HUES6 (cell line): ENCODE measurements at regions not wholly inside any gene's neighbourhood (a gene's known extent, or its start where the extent isn't known, plus 50 kb on each side); places are given as distances from the start of the nearest gene placed in this dataset.

ENCODE experiments used
- H3K27ac ChIP-seq: 2 replicates; pipeline ENCODE4 v1.7.0; 2013; ENCODE audit warnings: low read depth, mild to moderate bottlenecking, low read length, inconsistent platforms
- H3K27me3 ChIP-seq: 2 replicates; pipeline ENCODE4 v1.6.1; 2013; ENCODE audit warnings: low read length; ENCODE audit not compliant: control insufficient read depth, insufficient read depth
- H3K36me3 ChIP-seq: 2 replicates; pipeline ENCODE4 v1.6.1; 2013; ENCODE audit warnings: low read length; ENCODE audit not compliant: control insufficient read depth, insufficient read depth
- H3K4me1 ChIP-seq: 2 replicates; pipeline ENCODE4 v1.6.1; 2013; ENCODE audit warnings: low read length; ENCODE audit not compliant: control insufficient read depth, insufficient read depth
- H3K4me3 ChIP-seq: 2 replicates; pipeline ENCODE4 v1.5.1; 2013; ENCODE audit warnings: low read depth, low read length
- H3K9ac ChIP-seq: one replicate; pipeline ENCODE4 v1.6.1; 2013; ENCODE audit warnings: mild to moderate bottlenecking, low read length
- H3K9me3 ChIP-seq: 2 replicates; pipeline ENCODE4 v1.6.1; 2013; ENCODE audit warnings: low read depth, low read length; ENCODE audit not compliant: control insufficient read depth, insufficient read depth

DNA sequence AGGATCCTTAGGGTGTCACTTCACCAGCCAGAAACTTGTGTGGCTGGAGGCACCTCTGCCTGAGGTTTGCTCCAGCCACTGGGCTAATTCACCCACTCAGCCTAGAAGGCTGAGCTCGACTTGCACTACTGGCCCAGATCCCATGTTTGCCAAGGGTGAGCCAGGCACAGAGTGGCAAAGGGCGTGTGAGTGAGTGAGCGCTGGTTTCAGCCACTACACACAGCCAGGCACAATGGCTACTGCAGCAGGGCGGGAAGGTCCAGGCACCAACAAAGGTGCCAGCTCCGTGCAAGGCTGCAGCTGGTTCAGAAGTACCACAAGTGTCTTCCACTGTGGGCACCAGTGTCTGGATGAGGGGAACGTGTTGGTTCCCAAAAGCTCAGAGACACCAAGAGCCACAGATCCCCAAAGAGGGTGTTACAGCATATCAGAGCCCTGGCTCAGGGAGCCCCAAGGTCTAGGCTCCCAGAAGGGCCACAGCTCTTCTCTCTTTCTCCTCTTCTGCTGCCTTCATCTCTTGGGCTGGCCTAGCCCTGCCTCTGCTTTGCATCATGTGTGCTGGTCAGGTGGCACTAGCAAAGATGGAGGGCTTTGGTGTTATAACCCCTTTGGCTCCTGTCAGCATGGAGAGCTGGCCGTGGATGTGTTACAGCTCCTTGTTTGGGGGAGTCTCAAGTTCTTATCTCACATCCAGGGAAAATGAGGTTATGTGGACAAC, 736.3 kb upstream of the KLHL1 start:
- Histone ChIP-seq H3K36me3 (no peaks in the 10 kb centered on the region), H3K4me1 (peaks cover 8% of the 10 kb centered on the region; the same call in 1 of the 2 replicates), H3K4me3 (no peak overlapping the region), H3K27ac (no peak overlapping the region), H3K9ac (no peak overlapping the region), H3K27me3 (no peaks in the 10 kb centered on the region), H3K9me3 (no peaks in the 10 kb centered on the region)

DNA sequence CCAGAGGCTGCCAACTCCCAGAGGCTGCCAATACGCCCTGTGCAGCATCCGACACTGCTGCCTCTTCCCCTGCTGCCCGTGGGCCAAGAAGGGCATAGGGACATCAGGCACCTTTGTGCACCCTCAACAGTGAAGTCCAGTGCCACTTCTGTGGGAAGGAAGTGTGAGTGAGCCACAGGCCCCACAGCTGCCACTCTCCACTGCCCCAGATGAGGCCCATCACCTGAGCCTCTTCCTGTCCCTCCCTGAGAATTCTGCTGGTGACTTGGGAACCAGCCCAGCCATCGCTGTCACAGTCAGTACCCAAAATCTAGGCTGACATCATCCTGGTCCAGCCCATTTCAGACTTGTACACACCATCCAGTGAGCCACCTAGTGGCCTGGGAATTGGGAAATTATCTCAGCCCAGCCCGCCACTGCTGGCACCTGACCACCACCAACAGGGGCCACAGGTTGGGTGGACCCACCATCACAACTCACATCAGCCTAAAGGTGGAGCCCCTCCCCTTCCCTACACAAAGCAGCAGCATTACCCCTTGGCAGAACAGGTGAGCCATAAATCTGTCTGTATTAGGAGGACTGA, 733.9 kb upstream of the KLHL1 start:
- H3K9me3 ChIP-seq: no peaks in the 10 kb centered on the region
- peaks cover 8% of the 10 kb centered on the region; the same call in 1 of the 2 replicates for H3K4me1 ChIP-seq
- H3K4me3 ChIP-seq: no peak overlapping the region
- H3K9ac ChIP-seq: no peak overlapping the region
- H3K27me3 ChIP-seq: no peaks in the 10 kb centered on the region
- no peaks in the 10 kb centered on the region for H3K36me3 ChIP-seq
- H3K27ac ChIP-seq: no peak overlapping the region

DNA sequence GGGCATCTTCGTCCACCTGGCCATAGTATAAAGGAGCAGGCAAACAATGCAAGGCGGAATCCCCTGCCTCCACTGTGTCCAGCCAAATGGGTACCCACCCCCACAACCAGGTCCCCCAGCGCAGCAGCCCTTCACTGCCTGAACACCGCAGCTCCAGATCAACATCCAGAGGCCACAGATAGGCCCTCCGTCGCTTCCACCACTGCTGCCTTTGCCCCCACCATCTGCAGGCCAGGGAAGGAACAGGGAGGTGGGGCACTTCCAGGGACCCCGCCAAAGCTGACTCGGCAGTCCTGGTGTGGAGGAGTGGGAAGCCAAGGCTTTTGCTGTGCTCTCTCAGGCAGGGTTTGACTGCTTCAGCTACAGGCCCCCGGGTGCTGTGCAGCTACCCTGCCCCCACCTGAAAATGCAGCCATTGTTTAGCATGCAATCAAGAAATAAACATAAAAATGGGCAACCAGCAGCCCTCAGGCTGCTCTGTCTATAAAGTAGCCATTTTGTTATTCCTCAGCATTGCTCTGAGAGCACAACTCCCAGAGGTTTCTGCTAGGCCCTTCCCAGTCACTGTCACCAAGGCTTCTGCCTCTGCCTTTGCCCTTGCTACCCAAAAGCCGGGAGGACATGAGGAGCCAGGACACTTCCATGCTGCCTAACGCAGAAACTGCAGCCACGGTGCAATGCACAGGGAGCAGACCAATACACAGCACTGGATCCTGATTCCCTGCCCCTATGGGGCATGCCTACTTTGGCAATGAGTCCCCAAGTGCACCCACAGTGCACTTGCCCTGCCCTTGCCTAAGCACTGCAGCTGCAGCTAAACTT, 733.2 kb upstream of the KLHL1 start:
- Histone ChIP-seq H3K9ac (no peak overlapping the region), H3K4me3 (no peak overlapping the region), H3K36me3 (no peaks in the 10 kb centered on the region), H3K27ac (no peak overlapping the region), H3K9me3 (no peaks in the 10 kb centered on the region), H3K27me3 (no peaks in the 10 kb centered on the region), H3K4me1 (peaks cover 8% of the 10 kb centered on the region; the same call in 1 of the 2 replicates)

DNA sequence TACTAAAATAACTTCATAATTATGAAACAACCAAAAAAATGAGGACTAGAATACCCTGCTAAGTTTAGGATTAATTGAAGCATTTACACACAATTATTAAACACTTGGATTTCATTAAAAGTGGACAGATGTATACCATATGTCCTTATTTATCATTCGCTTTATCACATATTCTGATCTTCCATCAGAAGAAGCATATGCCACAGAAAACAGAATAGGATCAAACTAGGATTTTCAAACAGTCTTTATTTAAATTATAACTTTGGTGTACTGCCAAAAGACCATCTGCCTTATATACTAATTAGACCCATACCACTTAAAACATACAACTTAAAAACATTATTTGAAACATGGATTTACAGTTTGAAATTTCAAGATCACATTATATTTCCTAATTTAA, 727.1 kb upstream of the KLHL1 start:
- no peak overlapping the region for H3K4me3 ChIP-seq
- no peaks in the 10 kb centered on the region for H3K27me3 ChIP-seq
- H3K27ac ChIP-seq: no peak overlapping the region
- no peaks in the 10 kb centered on the region for H3K4me1 ChIP-seq
- no peaks in the 10 kb centered on the region for H3K9me3 ChIP-seq
- no peaks in the 10 kb centered on the region for H3K36me3 ChIP-seq
- H3K9ac ChIP-seq: no peak overlapping the region

DNA sequence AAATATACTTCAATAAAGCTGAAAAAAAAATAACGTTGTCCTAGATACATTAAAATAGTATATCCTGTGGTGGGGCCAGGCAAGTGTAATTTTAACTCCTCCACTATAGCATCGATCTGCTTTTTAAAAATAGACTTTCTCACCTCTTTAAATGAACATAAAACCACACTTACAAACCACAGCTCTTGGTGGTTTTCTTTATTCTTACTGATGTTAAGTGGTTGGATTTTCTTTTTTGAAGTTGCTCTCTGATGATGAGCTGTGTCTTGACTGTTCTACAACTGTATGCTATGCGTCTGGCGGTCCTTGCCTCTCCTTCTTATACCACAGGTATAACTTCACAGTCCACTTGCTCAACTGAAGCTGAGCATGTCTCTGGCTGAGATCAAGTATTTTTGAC, 721.5 kb upstream of the KLHL1 start:
- Histone ChIP-seq H3K36me3 (no peaks in the 10 kb centered on the region), H3K4me3 (no peak overlapping the region), H3K27me3 (no peaks in the 10 kb centered on the region), H3K27ac (no peak overlapping the region), H3K4me1 (no peaks in the 10 kb centered on the region), H3K9me3 (no peaks in the 10 kb centered on the region), H3K9ac (no peak overlapping the region)

- H3K9ac ChIP-seq: no peak overlapping the region
- no peak overlapping the region for H3K27ac ChIP-seq
- no peaks in the 10 kb centered on the region for H3K36me3 ChIP-seq
- H3K4me3 ChIP-seq: no peak overlapping the region
- no peaks in the 10 kb centered on the region for H3K27me3 ChIP-seq
- no peaks in the 10 kb centered on the region for H3K4me1 ChIP-seq
- H3K9me3 ChIP-seq: no peaks in the 10 kb centered on the region
These were observed 709.3 kb upstream of the KLHL1 start for GRCh38 chr13:70817576-70817975.

DNA sequence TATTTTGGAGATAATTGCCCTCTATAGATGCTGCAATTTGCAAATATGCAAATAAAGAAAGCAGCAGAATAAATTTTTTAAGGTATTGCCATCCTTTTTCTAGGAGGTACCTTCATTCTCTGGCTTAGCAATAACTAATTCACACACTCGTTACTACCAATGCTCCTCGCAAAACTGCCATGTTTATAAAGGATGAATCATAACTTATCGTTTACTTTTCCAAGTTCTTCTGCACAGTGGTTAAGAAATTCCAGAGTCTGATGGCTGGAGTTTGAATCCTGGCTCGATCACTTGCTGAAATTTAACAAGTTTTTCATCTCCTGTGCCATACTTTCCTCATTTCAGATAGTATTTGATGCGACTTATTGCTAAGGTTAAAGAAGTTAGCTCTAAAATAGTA, 708.6 kb upstream of the KLHL1 start:
- no peak overlapping the region for H3K4me3 ChIP-seq
- H3K9me3 ChIP-seq: no peaks in the 10 kb centered on the region
- no peak overlapping the region for H3K9ac ChIP-seq
- H3K27ac ChIP-seq: no peak overlapping the region
- no peaks in the 10 kb centered on the region for H3K27me3 ChIP-seq
- H3K36me3 ChIP-seq: no peaks in the 10 kb centered on the region
- H3K4me1 ChIP-seq: no peaks in the 10 kb centered on the region

GRCh38 chr13:70814684-70815083, 706.4 kb upstream of the KLHL1 start:
- H3K4me3 ChIP-seq: no peak overlapping the region
- H3K4me1 ChIP-seq: no peaks in the 10 kb centered on the region
- no peaks in the 10 kb centered on the region for H3K36me3 ChIP-seq
- H3K27ac ChIP-seq: no peak overlapping the region
- no peak overlapping the region for H3K9ac ChIP-seq
- peaks cover 3% of the 10 kb centered on the region; the same call in 1 of the 2 replicates for H3K9me3 ChIP-seq
- no peaks in the 10 kb centered on the region for H3K27me3 ChIP-seq

GRCh38 chr13:70812481-70812880, 704.2 kb upstream of the KLHL1 start:
- no peak overlapping the region for H3K27ac ChIP-seq
- H3K4me3 ChIP-seq: no peak overlapping the region
- no peaks in the 10 kb centered on the region for H3K4me1 ChIP-seq
- no peaks in the 10 kb centered on the region for H3K36me3 ChIP-seq
- H3K9ac ChIP-seq: no peak overlapping the region
- H3K27me3 ChIP-seq: no peaks in the 10 kb centered on the region
- H3K9me3 ChIP-seq: peaks cover 17% of the 10 kb centered on the region

DNA sequence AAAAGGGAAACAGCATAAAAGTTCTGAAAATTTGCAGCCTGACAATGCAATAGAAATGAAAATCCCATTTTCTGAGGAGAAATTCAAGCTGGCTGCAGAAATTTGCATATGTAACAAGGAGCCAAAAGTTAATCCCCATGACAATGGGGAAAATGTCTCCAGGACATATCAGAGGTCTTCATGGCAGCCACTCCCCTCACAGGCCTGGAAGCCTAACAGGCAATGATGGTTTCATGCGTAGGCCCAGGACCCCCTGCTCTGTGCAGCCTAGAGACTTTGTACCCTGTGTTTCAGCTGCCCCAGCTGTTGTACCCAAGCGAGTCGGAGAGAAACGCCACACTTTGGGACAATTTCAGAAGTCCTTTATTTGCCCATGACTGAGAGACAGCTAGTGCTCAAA, 701.3 kb upstream of the KLHL1 start:
- Histone ChIP-seq H3K9ac (no peak overlapping the region), H3K27ac (no peak overlapping the region), H3K36me3 (no peaks in the 10 kb centered on the region), H3K9me3 (peaks cover 17% of the 10 kb centered on the region), H3K4me3 (no peak overlapping the region), H3K4me1 (no peaks in the 10 kb centered on the region), H3K27me3 (no peaks in the 10 kb centered on the region)

DNA sequence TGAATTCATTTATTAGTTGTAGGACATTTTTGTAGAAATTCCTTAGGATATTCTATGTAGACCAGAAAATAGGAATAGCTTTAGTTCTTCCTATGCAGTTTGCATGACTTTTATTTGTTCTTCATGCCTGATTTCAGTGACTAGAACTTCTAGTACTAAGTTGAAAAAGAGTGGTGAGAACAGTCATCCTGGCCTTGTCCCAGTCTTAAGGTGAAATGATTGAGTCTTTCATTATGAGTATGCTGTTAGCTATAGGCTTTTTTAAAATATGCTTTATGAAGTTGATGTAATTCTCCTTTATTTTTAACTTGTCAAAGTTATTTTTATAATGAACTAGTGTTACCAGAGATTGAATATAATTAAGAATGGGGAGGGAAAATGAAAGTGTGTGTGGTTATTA, 690.1 kb upstream of the KLHL1 start:
- no peaks in the 10 kb centered on the region for H3K4me1 ChIP-seq
- H3K9ac ChIP-seq: no peak overlapping the region
- H3K27me3 ChIP-seq: no peaks in the 10 kb centered on the region
- no peaks in the 10 kb centered on the region for H3K9me3 ChIP-seq
- no peak overlapping the region for H3K27ac ChIP-seq
- no peak overlapping the region for H3K4me3 ChIP-seq
- H3K36me3 ChIP-seq: no peaks in the 10 kb centered on the region
